ENCODE measurements at regions not wholly inside any gene's neighbourhood (a gene's known extent, or its start where the extent isn't known, plus 50 kb on each side); places are given as distances from the start of the nearest gene placed in this dataset.

- DNase-seq: no peak
Measured at GRCh38 chr21:27715131-27715530, 748.2 kb upstream of the ADAMTS5 start.

DNA sequence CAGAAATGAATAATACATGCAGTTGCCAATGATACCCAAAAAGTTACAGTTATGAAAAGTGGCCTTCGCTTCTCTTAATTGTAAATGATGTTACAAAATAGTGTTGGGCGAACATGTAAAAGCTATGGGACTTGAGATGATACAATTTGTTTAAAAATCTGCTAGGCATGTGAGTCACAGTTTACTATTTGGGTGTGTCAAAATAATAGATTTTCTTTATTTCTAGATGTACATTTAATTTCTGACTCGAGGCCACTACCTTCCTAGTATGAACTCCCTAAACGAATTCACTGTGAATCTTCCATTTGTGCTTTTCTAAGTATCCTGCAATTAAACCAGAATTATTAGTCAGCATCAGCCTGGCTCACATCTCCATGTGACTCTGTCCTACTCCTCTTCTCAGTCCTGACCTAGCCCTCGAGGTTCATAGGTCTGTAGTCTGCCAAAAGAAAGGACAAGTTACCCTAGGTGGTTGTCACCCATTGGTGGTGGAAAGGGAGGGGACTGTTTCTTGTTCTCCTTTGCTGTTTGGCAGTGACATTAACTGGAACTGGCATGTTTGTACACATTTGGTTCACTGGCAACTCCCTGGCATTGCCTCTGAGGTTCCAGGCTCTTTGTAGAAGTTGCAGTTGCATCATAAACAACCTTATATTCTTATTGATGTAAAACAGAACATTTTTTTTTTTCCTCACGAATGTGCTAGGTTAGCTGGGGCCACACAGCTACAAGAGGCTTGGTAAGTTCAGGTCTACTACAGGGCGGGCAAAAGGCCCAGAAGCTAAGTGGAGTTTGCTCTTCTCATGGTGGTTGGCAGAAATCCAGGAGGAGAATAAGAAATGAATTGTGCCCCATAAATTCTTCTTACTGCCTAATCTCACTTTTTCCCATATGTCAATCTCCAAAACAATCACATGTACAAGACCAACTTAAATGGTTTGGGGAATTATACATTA is 746.5 kb upstream of the ADAMTS5 start:
- no peak for DNase-seq

DNA sequence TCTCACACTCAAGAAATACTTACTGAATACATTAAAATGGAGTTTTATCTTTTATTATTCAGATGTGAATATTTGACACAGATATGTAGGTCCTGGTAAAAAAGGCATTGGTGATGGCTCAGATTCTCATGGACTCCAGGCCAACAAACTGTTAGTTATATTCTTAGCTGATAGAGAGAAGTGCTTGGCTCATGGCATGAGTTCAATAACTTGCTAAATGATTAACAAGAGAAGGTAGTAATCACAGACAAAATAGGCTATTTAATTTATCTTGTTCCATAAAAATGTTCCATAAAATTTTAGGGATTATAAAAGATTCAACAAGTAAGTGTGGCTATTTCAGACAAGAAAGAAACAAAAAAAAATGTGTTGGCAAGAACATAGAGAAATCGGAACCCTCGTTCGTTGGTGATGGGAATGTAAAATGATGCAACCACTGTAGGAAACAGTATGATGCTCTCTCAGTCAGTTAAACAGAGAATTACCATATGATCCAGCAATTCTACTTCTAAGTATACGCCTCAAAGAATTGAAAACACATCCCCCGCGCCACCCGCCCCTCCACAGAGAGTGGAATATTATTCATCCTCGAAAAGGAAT is 737.8 kb upstream of the ADAMTS5 start:
- DNase-seq: no peak

DNA sequence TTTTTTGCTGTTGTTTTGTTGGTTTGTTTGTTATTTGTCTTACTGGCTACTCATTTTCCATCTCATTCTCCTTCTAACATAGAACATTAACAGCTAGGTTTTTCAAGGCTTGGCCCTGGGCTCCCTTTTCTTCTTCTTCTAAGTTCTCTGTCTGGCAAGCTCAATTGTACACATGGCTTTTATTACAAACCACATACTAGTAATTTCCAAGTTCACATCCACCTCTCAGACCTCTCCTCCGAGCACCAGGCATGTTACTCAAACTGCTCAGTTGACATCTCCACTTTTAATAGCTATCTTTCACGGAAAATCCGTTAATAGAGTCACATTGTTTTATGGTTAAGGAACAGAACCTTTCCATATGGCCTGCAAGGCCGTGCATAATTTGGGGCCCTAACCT is 736.9 kb upstream of the ADAMTS5 start:
- DNase-seq: no peak

DNA sequence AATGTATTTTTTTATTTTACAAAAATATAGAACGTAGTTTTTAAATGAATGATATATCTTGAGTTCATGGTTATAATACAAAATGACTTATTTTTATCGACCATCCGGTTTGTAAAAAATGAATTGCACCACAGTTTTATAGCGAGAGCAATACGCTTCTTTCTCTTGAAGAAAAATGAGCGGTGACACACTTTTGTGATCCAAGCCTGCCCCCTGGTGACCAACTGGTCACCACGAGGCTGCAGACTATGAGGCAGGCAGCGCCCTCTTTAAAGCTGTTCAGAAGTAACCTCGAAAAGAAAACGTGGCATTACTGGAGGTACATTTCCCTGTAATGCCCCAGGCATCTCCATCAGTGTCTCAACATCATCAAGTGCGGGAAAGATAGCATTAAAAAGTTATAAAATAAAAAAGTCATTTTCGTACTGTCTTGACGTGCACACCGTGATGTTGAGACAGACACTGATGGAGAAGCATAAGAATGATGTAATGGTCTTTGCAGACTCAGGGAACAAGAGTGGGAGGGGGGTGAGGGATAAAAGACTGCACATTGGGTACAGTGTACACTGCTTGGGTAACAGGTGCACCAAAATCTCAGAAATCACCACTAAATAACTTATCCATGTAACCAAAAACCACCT is 734.2 kb upstream of the ADAMTS5 start:
- no peak for DNase-seq

- no peak for DNase-seq
Measured at GRCh38 chr21:27695246-27695645, 728.4 kb upstream of the ADAMTS5 start.

DNA sequence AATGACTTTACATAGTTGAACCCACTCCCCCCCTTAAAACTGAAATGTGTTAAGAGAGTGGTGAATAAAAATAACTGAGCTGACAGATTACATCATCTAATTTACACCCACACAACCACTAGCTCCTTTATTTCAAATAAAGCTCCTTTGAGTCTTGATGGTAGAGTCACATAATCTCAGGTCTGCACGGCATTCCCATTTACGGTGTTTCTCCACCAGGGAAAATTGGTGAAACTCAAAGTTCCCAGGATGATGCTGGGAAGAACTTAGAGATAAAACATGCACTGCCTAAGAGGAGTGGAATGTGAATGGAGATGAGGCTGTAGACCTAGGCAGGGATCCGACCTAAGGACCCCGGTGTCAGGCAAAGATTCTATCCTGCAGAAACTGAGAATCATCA is 727.8 kb upstream of the ADAMTS5 start:
- no peak for DNase-seq

DNA sequence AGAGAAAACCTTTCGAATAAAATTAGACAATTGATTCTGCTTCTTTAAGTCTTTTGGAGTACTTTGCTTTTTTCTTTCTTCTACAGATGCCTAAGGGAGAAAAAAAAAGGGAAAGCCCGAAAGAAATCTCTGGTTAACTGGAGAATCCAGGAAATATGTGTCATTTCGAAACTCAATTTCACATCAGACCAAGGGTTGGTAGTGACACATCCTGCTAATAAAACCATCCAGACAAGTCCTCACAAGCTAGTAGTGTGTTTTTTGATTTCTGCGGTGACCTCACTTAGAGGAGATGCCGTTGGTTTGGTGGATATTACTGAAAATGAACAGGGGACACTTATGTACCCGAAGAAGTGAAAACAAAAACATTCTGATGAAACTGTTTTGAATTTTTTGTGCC is 726.5 kb upstream of the ADAMTS5 start:
- DNase-seq: no peak

GRCh38 chr21:27691516-27691915 is 724.6 kb upstream of the ADAMTS5 start:
- DNase-seq: no peak

DNA sequence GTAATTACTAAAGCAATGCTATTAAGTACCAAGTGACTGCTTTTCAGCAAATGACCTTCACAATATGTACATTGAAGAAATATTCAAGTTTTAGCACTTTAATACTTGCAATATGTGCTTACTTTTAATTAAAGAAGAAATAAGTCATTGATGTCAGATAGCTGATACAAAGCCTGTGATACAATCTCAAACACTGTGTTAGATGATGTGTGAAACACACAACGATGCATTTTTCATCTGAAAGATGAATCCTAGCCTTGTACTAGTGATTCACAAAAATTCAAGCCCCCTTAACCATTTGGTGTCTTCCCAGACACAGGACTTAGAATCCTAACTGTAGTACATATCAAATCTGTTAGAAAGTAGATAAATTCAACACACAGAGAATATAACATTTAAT is 724.1 kb upstream of the ADAMTS5 start:
- no peak for DNase-seq

DNA sequence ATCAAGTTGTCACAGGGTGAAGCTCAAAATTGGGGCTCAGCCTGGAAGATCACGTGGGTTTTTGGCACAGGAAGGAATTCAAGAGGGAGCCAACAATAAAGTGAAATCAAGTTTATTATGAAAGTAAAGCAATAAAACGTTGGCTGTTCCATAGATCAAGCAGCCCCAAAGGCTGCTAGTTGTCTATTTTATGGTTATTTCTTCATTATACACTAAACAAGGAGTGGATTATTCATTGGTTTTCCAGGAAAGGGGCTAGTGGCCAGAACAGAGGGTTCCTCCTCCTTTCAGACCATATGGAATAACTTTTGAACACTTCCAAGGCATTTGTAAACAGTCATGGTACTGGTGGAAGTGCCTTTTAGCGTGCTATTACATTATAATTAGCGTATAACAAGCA is 723.5 kb upstream of the ADAMTS5 start:
- no peak for DNase-seq

DNA sequence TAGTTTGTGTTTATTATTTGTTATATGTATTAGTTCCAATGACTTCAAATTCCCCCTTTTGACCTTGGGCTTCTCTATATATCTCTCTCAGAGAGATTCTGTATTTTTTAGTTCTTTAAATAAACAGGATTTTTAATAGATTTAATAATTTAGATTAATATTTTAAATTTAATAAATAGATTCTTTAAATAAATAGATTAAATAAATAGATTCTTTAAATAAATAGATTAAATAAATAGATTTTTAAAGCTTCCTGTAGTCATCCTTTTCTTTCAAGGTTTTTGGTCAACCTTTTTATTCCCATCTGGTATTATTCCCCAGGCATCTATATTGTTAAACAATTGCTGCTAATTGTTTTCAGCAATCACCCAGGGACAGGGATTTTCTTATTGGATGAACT is 721.9 kb upstream of the ADAMTS5 start:
- no peak for DNase-seq

- no peak for DNase-seq
Measured at GRCh38 chr21:27683292-27683691, 716.4 kb upstream of the ADAMTS5 start.

DNA sequence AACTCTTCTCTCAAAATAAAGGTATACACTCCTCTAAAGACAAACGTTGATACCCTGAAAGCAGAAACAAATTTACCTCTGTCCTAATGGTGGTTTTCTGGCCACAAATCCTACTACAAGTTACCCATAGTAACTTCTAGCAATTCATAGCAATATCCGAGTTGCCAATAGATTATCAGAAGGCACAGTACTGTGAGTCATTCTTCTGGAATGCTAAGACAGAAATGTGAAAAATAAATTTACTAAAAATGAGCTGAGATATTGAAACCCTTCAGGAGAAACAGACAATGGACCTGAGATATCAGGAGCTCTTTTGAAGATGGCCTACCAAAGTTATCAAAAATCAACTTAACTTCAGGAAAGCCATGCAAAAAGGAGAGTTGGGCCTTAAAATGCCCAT is 715.0 kb upstream of the ADAMTS5 start:
- no peak for DNase-seq

GRCh38 chr21:27681038-27681437 is 714.1 kb upstream of the ADAMTS5 start:
- no peak for DNase-seq

DNA sequence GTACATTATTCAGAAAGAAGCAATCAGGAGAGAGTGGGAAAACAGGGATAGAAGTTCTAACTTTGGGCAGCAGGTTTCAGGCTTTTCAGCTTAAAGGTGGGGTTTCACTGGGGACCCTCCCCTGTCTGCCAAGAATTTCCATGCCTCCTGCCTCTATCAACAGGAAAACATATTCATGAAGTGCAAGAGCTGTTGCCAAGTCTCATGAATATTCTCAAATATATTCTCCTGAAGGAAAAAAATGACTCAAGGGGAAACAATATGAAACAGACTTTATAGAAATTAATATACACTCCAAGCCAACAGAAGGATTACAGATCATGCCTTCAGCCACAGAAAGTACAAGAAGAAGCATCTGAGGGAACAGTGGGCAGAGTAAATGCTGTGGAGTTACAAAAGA is 713.3 kb upstream of the ADAMTS5 start:
- DNase-seq: no peak

DNA sequence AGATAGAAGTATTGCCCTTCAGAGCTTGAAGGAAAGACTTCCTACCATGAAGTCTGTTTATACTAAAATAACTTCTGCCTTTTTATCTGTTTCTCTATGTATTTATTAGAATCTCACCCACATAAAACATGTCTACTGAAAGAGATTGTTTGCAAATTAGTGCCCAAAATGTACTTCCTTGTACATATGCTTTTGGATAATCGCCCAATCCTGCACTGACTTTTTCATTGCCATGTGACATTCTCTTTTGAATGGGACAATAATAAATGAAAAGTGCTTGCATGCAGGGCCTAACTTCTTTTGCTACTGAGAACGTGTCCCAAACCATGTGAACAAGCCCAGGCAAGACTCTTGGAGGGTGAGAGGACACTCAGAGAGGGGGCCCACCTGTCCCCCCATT is 711.6 kb upstream of the ADAMTS5 start:
- no peak for DNase-seq

DNA sequence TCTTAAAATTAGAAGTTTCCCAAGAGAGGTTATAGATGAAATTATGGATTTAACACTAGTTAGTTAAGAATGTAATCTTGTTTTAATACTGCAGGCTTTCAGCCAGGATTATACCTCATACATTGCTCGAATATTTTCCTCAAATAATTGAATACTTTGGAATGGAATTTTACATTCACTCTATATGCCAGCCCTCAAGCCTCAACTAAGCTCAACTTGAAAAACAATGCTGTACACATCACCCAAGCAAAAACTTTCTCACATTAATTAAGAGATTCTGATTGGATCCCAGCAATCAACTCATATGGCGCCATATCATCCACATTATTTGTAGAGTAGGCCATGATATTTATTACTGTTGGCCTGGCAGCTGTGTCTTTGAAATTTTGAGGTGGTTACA is 710.7 kb upstream of the ADAMTS5 start:
- DNase-seq: no peak

GRCh38 chr21:27675306-27675705 is 708.4 kb upstream of the ADAMTS5 start:
- no peak for DNase-seq

- no peak for DNase-seq
Measured at GRCh38 chr21:27674041-27674615, 707.2 kb upstream of the ADAMTS5 start.

- DNase-seq: no peak
Measured at GRCh38 chr21:27673581-27673980, 706.7 kb upstream of the ADAMTS5 start.

DNA sequence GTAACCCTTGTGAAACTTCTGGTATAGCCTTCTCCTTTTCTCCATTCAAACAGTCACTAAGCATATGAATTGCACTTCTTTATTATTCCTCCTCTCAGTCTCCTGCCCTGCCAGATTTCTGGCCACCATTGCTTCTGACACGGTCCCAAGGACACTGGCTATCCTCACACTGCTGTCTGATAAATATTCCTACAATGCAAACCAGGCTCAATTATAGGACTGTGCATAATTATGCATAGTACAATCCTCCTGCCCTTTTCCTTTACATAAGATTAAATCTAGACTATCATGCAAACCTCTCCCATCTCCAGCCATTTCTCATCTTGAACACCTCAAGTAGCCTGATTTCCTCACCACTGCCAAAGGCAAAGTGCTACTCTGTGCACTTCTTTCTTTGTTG is 704.3 kb upstream of the ADAMTS5 start:
- no peak for DNase-seq

DNA sequence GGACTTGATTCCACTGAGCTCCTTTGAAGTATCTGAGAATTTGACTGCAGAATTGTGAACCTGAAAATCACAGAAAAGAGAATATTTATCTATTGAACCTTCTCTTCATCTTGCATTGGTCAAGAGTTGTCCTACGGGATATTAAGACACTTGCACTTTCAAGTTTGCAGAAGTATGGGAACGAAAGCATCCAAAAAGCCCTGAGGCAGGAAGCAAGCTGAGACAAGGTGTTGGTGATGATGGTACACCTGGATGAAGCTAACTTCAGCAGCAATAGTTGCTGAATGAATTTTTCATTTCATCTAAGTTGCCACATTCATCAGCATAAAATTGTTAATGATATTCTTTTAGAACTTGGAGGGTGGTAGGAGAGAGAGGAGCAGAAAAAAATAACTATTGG is 686.6 kb upstream of the ADAMTS5 start:
- no peak for DNase-seq

- no peak for DNase-seq
Measured at GRCh38 chr21:27649762-27650161, 682.9 kb upstream of the ADAMTS5 start.

Measured in NCI-H2081 treated with DMSO at 0.1 percent for 48 hours (cell line).